ENCODE measurements at regions not wholly inside any gene's neighbourhood (a gene's known extent, or its start where the extent isn't known, plus 50 kb on each side); places are given as distances from the start of the nearest gene placed in this dataset.

DNA sequence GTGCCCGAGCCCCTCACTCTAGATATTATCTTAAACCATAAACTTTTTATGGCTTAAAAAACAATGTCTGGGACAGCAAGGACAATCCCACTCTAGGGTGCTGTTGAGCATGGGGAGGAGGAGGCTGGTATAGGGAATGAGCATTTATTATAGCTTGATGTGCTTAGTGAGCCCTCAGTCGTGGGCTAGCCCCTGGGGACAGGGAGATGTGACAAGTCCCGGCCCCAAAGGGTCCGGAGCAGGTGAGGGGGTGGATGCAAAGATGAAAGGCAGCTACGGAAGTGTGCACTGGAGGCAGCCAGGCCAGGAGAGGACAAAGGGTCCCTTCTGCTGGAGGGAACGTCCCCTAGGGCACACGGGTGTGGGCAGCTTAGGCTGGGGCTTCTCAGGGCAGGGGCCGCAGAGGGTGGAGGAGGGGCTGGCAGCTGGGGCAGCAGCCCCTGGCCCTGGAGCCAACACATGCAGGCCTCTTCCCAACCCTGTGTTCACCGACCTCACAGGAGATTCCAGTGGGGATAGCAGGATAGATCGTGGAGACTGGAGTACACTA lies 106.3 kb upstream of the GPC1 start:
- H3K4me1 ChIP-seq (ENCODE audit: control insufficient read depth, insufficient read depth, low read length): no peaks in the 10 kb centered on the region
- H3K4me3 ChIP-seq (ENCODE audit: low read length): no peak overlapping the region
- H3K36me3 ChIP-seq (ENCODE audit: control insufficient read depth, insufficient read depth, low read length): no peaks in the 10 kb centered on the region
- no peaks in the 10 kb centered on the region for H3K9me3 ChIP-seq (ENCODE audit: control insufficient read depth, insufficient read depth, low read length)
- no CpG with 5 or more reads among the region's 10 CpGs for WGBS (ENCODE audit: insufficient coverage, insufficient read length)
- H3K27ac ChIP-seq (ENCODE audit: low read length): no peak overlapping the region
- H3K27me3 ChIP-seq (ENCODE audit: control insufficient read depth, insufficient read depth, low read length): no peaks in the 10 kb centered on the region
- no peak for DNase-seq (ENCODE audit: low read depth, low spot score)

DNA sequence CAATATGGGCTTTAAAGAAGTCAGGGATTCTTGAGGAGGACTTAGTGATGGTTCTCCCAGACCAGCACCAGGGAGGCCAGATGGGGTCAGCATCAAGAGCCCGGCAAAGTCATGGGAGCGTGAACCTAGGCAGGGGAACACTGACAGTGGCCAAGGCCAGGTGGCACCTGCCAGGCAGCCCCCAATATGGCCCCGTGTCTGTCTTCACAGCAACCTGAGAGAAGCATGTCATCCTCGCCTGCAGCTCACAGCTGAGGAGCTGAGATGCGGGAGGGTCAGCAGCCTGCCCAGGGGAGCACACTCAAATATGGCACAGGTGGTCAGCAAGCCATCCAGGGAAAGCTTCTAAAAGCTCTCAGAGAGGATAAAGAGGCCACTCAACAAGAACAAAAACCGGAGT lies 105.7 kb upstream of the GPC1 start:
- no peaks in the 10 kb centered on the region for H3K9me3 ChIP-seq (ENCODE audit: control insufficient read depth, insufficient read depth, low read length)
- DNase-seq (ENCODE audit: low read depth, low spot score): no peak
- H3K27ac ChIP-seq (ENCODE audit: low read length): no peak overlapping the region
- no CpG with 5 or more reads among the region's 6 CpGs for WGBS (ENCODE audit: insufficient coverage, insufficient read length)
- no peaks in the 10 kb centered on the region for H3K27me3 ChIP-seq (ENCODE audit: control insufficient read depth, insufficient read depth, low read length)
- H3K4me1 ChIP-seq (ENCODE audit: control insufficient read depth, insufficient read depth, low read length): no peaks in the 10 kb centered on the region
- no peak overlapping the region for H3K4me3 ChIP-seq (ENCODE audit: low read length)
- no peaks in the 10 kb centered on the region for H3K36me3 ChIP-seq (ENCODE audit: control insufficient read depth, insufficient read depth, low read length)

GRCh38 chr2:240333985-240334384 lies 101.5 kb upstream of the GPC1 start:
- H3K4me1 ChIP-seq (ENCODE audit: control insufficient read depth, insufficient read depth, low read length): no peaks in the 10 kb centered on the region

DNA sequence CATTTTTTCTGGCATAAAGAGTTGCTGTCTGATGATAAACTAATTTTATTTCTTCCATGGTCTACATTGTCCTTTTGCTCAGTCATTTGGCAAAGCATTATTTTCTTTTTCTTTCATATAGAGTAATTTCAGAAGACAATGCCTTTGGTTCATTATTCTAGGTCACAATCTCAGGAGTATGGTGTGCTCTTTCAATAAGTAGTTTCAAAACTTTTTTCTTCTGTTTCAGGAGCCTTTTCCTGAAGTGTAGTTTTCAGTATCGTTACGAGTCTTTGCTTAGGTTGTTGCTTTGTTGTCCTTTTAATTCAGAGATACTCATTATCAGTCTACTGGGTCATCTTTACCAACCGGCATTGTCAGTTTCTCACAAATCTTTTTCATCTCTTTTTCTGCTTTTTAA lies 100.4 kb upstream of the GPC1 start:
- Histone ChIP-seq H3K36me3 (ENCODE audit: control insufficient read depth, insufficient read depth, low read length) (no peaks in the 10 kb centered on the region), H3K9me3 (ENCODE audit: control insufficient read depth, insufficient read depth, low read length) (no peaks in the 10 kb centered on the region), H3K4me1 (ENCODE audit: control insufficient read depth, insufficient read depth, low read length) (no peaks in the 10 kb centered on the region), H3K4me3 (ENCODE audit: low read length) (no peak overlapping the region), H3K27me3 (ENCODE audit: control insufficient read depth, insufficient read depth, low read length) (no peaks in the 10 kb centered on the region), H3K27ac (ENCODE audit: low read length) (no peak overlapping the region)
- no peak for DNase-seq (ENCODE audit: low read depth, low spot score)
- no CpG with 5 or more reads among the region's 3 CpGs for WGBS (ENCODE audit: insufficient coverage, insufficient read length)

More at GRCh38 chr2:240333985-240334384, 101.5 kb upstream of the GPC1 start:
- H3K27ac ChIP-seq (ENCODE audit: low read length): no peak overlapping the region
- H3K4me3 ChIP-seq (ENCODE audit: low read length): no peak overlapping the region
- DNase-seq (ENCODE audit: low read depth, low spot score): no peak
- no peaks in the 10 kb centered on the region for H3K27me3 ChIP-seq (ENCODE audit: control insufficient read depth, insufficient read depth, low read length)
- no peaks in the 10 kb centered on the region for H3K9me3 ChIP-seq (ENCODE audit: control insufficient read depth, insufficient read depth, low read length)
- H3K36me3 ChIP-seq (ENCODE audit: control insufficient read depth, insufficient read depth, low read length): no peaks in the 10 kb centered on the region
- no CpG with 5 or more reads among the region's 7 CpGs for WGBS (ENCODE audit: insufficient coverage, insufficient read length)

DNA sequence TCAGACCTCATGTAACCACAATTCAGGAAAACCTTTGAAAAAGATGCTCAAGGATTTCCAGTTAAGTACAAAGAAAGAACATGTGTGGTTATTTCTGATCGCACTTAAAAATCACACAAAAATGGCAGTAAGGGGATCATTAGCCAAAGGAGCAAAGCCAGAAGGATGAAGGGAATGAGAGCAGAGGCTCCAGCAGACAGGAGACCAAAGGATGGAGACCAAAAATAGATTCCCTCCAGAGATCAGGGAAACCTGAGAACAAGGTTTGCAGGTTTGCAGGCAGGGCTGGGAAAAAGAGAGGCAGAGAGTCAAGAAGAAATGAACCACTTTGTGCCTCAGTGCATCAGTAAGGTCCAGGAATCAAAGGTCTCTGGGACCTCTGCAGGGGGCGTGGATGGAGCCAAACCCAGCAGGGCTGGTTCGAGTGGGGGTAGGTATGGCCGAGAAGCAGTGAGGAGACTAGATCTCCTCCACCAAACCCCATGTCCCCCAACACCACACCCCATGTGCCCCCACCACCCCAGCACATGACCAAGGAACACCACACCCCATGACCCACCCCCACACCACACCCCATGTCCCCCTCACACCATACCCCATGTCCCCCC lies 98.5 kb upstream of the GPC1 start:
- WGBS (ENCODE audit: insufficient coverage, insufficient read length): no CpG with 5 or more reads among the region's 4 CpGs
- H3K36me3 ChIP-seq (ENCODE audit: control insufficient read depth, insufficient read depth, low read length): no peaks in the 10 kb centered on the region
- no peaks in the 10 kb centered on the region for H3K4me1 ChIP-seq (ENCODE audit: control insufficient read depth, insufficient read depth, low read length)
- H3K9me3 ChIP-seq (ENCODE audit: control insufficient read depth, insufficient read depth, low read length): no peaks in the 10 kb centered on the region
- H3K4me3 ChIP-seq (ENCODE audit: low read length): no peak overlapping the region
- no peaks in the 10 kb centered on the region for H3K27me3 ChIP-seq (ENCODE audit: control insufficient read depth, insufficient read depth, low read length)
- no peak overlapping the region for H3K27ac ChIP-seq (ENCODE audit: low read length)
- no peak for DNase-seq (ENCODE audit: low read depth, low spot score)

GRCh38 chr2:240338274-240338673 lies 97.2 kb upstream of the GPC1 start:
- Histone ChIP-seq H3K4me1 (ENCODE audit: control insufficient read depth, insufficient read depth, low read length) (no peaks in the 10 kb centered on the region), H3K27ac (ENCODE audit: low read length) (no peak overlapping the region), H3K9me3 (ENCODE audit: control insufficient read depth, insufficient read depth, low read length) (no peaks in the 10 kb centered on the region), H3K4me3 (ENCODE audit: low read length) (no peak overlapping the region), H3K36me3 (ENCODE audit: control insufficient read depth, insufficient read depth, low read length) (no peaks in the 10 kb centered on the region), H3K27me3 (ENCODE audit: control insufficient read depth, insufficient read depth, low read length) (no peaks in the 10 kb centered on the region)
- no CpG with 5 or more reads among the region's 2 CpGs for WGBS (ENCODE audit: insufficient coverage, insufficient read length)
- DNase-seq (ENCODE audit: low read depth, low spot score): no peak

DNA sequence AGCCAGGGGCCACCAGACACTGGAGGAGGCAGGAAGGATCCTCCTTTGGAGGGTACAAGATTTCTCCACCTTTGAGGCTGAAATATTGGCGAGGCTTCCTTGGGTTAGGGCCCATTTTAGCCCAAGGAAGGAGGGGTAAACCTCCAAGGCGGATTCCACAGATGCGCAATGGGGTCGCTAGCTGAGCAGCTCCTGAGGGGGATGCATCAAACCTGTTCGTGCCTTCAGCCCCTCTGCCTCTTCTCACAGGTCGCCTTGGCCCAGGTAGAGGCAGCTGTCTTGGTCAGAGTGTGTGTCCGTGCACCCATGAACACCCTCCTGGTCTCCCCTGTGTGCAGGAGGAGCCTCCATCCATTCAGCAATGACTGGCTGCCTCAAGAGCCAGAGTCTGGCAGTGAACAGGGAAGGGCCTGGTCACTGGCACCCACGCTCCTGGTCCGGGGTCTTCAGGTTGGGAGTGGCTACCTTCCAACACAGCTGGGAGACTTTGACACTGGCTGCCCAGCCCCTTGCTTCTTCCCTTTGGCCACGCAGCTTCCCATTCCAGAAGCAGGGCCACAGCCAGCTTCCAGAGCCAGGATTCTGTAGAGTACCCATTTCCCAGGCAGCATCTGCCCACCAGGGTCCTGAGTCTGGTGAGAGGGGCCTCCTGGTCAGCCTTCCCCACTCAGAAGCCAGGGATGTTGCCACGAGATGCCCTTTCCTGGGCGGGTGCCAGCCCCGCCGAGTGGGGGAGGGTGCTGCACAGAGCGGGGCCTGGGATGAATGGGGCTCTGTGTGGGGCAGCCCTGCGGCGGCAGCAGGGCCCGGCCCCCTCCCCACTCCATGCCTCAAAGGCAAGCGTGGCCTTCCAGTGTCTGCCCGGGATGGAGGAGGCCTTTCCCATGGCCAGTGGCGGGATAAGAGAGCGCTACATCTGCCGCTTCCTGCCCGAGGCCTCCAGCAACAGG lies 95.8 kb upstream of the GPC1 start:
- Histone ChIP-seq H3K27me3 (ENCODE audit: control insufficient read depth, insufficient read depth, low read length) (no peaks in the 10 kb centered on the region), H3K9me3 (ENCODE audit: control insufficient read depth, insufficient read depth, low read length) (no peaks in the 10 kb centered on the region; the same call in 1 of the 2 replicates), H3K4me3 (ENCODE audit: low read length) (no peak overlapping the region), H3K27ac (ENCODE audit: low read length) (no peak overlapping the region), H3K36me3 (ENCODE audit: control insufficient read depth, insufficient read depth, low read length) (no peaks in the 10 kb centered on the region), H3K4me1 (ENCODE audit: control insufficient read depth, insufficient read depth, low read length) (no peaks in the 10 kb centered on the region)
- WGBS (ENCODE audit: insufficient coverage, insufficient read length): no CpG with 5 or more reads among the region's 24 CpGs
- no peak for DNase-seq (ENCODE audit: low read depth, low spot score)

DNA sequence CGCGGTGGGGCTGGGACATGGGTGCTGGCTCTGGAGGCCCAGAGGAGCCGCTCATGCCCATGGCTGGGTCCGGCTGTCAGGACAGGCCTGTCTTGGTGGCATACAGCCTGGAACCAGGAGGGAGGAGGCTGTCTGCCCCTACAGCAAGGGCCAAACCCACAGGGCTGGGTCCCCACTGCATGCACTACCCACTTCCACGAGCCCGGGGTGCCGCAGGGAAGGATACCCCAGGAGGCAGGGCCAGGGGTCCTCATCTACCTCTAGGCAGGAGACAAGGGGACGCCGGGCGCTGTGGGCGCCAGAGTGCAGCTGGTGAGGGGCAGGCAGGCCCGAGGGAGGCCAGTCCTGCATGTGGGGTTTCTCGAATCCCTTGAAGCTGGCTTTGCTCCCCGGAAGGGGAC lies 95.1 kb upstream of the GPC1 start:
- H3K27ac ChIP-seq (ENCODE audit: low read length): no peak overlapping the region
- no peaks in the 10 kb centered on the region for H3K27me3 ChIP-seq (ENCODE audit: control insufficient read depth, insufficient read depth, low read length)
- DNase-seq (ENCODE audit: low read depth, low spot score): no peak
- no peak overlapping the region for H3K4me3 ChIP-seq (ENCODE audit: low read length)
- H3K9me3 ChIP-seq (ENCODE audit: control insufficient read depth, insufficient read depth, low read length): no peaks in the 10 kb centered on the region; the same call in 1 of the 2 replicates
- no peaks in the 10 kb centered on the region for H3K4me1 ChIP-seq (ENCODE audit: control insufficient read depth, insufficient read depth, low read length)
- no CpG with 5 or more reads among the region's 14 CpGs for WGBS (ENCODE audit: insufficient coverage, insufficient read length)
- no peaks in the 10 kb centered on the region for H3K36me3 ChIP-seq (ENCODE audit: control insufficient read depth, insufficient read depth, low read length)

DNA sequence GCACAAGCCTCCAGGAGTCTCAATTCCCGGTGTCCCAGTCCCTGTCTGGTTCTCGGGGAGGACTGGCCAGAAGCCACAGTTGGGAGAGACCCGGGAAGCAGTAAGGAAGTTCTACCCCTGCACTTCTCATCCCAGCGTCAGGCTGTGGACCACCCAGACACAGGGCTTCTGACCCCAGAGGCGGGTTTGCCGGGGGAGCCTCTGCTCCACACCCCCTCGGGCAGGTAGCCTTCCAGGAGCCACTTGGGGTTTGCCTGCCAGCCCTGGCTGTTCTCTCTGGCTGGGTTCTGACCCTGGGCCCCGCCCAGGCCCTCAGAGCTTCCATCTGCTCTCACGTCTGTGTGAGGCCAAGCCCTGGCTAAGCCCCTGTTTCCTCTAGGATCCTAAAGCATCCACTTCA lies 94.4 kb upstream of the GPC1 start:
- no peaks in the 10 kb centered on the region for H3K36me3 ChIP-seq (ENCODE audit: control insufficient read depth, insufficient read depth, low read length)
- H3K9me3 ChIP-seq (ENCODE audit: control insufficient read depth, insufficient read depth, low read length): no peaks in the 10 kb centered on the region; the same call in 1 of the 2 replicates
- H3K27ac ChIP-seq (ENCODE audit: low read length): no peak overlapping the region
- H3K4me1 ChIP-seq (ENCODE audit: control insufficient read depth, insufficient read depth, low read length): no peaks in the 10 kb centered on the region
- DNase-seq (ENCODE audit: low read depth, low spot score): no peak
- no CpG with 5 or more reads among the region's 9 CpGs for WGBS (ENCODE audit: insufficient coverage, insufficient read length)
- no peak overlapping the region for H3K4me3 ChIP-seq (ENCODE audit: low read length)
- H3K27me3 ChIP-seq (ENCODE audit: control insufficient read depth, insufficient read depth, low read length): no peaks in the 10 kb centered on the region

- no peaks in the 10 kb centered on the region; the same call in 1 of the 2 replicates for H3K9me3 ChIP-seq (ENCODE audit: control insufficient read depth, insufficient read depth, low read length)
- H3K36me3 ChIP-seq (ENCODE audit: control insufficient read depth, insufficient read depth, low read length): no peaks in the 10 kb centered on the region
- H3K4me3 ChIP-seq (ENCODE audit: low read length): no peak overlapping the region
- DNase-seq (ENCODE audit: low read depth, low spot score): no peak
- no peaks in the 10 kb centered on the region for H3K4me1 ChIP-seq (ENCODE audit: control insufficient read depth, insufficient read depth, low read length)
- H3K27ac ChIP-seq (ENCODE audit: low read length): no peak overlapping the region
- no peaks in the 10 kb centered on the region for H3K27me3 ChIP-seq (ENCODE audit: control insufficient read depth, insufficient read depth, low read length)
- no CpG with 5 or more reads among the region's 1 CpG for WGBS (ENCODE audit: insufficient coverage, insufficient read length)
These were observed 91.9 kb upstream of the GPC1 start for GRCh38 chr2:240343548-240343947.

All from iPS DF 6.9 (cell line).